HG03354 (cell line): ENCODE measurements at regions not wholly inside any gene's neighbourhood (a gene's known extent, or its start where the extent isn't known, plus 50 kb on each side); places are given as distances from the start of the nearest gene placed in this dataset.
"Not testable (repeated sequence)": the region's sequence is repeated elsewhere in the genome, so short reads cannot be mapped to it uniquely, and the experiment has no call there.

Source experiments
- ATAC-seq: cut with Tn5 transposase; IDR thresholded peaks from one replicate; pipeline ENCODE4 v1.9.1; 2021; ENCODE audit warnings: mild to moderate bottlenecking; ENCODE audit not compliant: unreplicated experiment, poor library complexity, severe bottlenecking

GRCh38 chr4:66585767-66586166, 915.5 kb upstream of the EPHA5 start:
- peak; percentile 80 for ATAC-seq

- ATAC-seq: no peak
Observed at GRCh38 chr4:66577922-66578321, 907.6 kb upstream of the EPHA5 start.

- ATAC-seq: no peak
Observed at GRCh38 chr4:66575008-66575696, 904.9 kb upstream of the EPHA5 start.

- ATAC-seq: no peak
Observed at GRCh38 chr4:66574145-66574978, 904.1 kb upstream of the EPHA5 start.

- no peak for ATAC-seq
Observed at GRCh38 chr4:66572949-66573348, 902.7 kb upstream of the EPHA5 start.

GRCh38 chr4:66571145-66571695, 900.9 kb upstream of the EPHA5 start:
- ATAC-seq: no peak

- no peak for ATAC-seq
Observed at GRCh38 chr4:66569228-66569627, 898.9 kb upstream of the EPHA5 start.

- ATAC-seq: no peak
Observed at GRCh38 chr4:66568431-66568830, 898.1 kb upstream of the EPHA5 start.

- no peak for ATAC-seq
Observed at GRCh38 chr4:66568001-66568400, 897.7 kb upstream of the EPHA5 start.

GRCh38 chr4:66567551-66567950, 897.3 kb upstream of the EPHA5 start:
- no peak for ATAC-seq

GRCh38 chr4:66565801-66566200, 895.5 kb upstream of the EPHA5 start:
- no peak for ATAC-seq

GRCh38 chr4:66564901-66565651, 894.8 kb upstream of the EPHA5 start:
- no peak for ATAC-seq

- ATAC-seq: no peak
Observed at GRCh38 chr4:66562276-66562806, 892.1 kb upstream of the EPHA5 start.

- not testable (repeated sequence) for ATAC-seq
Observed at GRCh38 chr4:66561465-66562053, 891.3 kb upstream of the EPHA5 start.

- ATAC-seq: no peak
Observed at GRCh38 chr4:66558651-66559050, 888.4 kb upstream of the EPHA5 start.

- ATAC-seq: no peak
Observed at GRCh38 chr4:66556651-66557278, 886.5 kb upstream of the EPHA5 start.

GRCh38 chr4:66555301-66555700, 885.0 kb upstream of the EPHA5 start:
- ATAC-seq: no peak

- no peak for ATAC-seq
Observed at GRCh38 chr4:66554826-66555225, 884.5 kb upstream of the EPHA5 start.

GRCh38 chr4:66545301-66545700, 875.0 kb upstream of the EPHA5 start:
- ATAC-seq: not testable (repeated sequence)
